ENCODE measurements at regions not wholly inside any gene's neighbourhood (a gene's known extent, or its start where the extent isn't known, plus 50 kb on each side); places are given as distances from the start of the nearest gene placed in this dataset.

DNA sequence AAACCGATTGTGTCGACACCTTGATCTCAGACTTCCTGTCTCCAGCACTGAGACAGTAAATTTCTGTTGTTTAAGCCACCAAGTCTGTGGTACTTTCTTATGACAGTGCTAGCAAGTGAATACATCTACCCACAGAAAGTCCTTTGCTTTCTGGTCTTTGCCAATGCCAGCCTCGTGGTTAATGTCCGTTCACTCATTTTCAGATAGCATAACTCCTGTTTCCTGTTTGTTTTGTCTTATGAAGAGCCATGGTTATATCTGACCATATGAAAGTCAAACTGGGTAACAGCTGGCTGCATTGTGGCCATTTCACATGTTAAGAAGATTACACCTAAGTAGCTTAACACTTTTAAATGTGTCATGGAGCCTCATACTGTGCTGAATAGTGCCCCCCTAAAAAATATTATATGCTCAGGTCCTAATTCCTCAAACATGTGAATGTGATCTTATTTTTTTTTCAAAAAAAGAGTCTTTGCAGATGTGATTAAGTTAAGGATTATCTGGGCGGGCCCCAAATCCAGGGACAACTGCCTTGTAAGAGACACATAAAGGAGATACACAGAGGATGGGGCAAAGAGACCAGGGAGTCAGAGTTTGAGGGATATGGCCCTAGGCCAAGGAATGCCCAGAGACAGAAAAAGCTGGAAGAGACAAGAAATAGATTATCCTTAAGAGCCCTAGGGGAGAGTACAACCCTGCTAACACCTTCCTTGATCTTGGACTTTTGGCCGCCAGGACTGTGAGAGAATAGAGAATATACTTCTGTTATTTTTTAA is 118.0 kb downstream of the KCNE4 start:
- Histone ChIP-seq H3K36me3 (no peaks in the 10 kb centered on the region), H3K4me3 (no peak overlapping the region), H3K4me1 (no peaks in the 10 kb centered on the region), H3K27me3 (no peaks in the 10 kb centered on the region), H3K9me3 (no peaks in the 10 kb centered on the region), H3K27ac (no peak overlapping the region)
- DNase-seq (no peak), ATAC-seq (ENCODE audit: low FRiP score in 2 of 2) (no peak)
- 66 to 71% methylated on average over 6 of the region's 6 CpGs for WGBS, 2 donors
- TF ChIP-seq POLR2AphosphoS5 (IDR thresholded peaks at IDR 0.05) = no peak
- no peak for TF ChIP-seq CTCF (IDR thresholded peaks at IDR 0.05)
- no peak for TF ChIP-seq POLR2A (IDR thresholded peaks at IDR 0.05)
- no peak for TF ChIP-seq EP300 (IDR thresholded peaks at IDR 0.05)

GRCh38 chr2:223176970-223177369 is 125.0 kb downstream of the KCNE4 start:
- Histone ChIP-seq H3K4me1 (no peaks in the 10 kb centered on the region), H3K27ac (no peak overlapping the region), H3K36me3 (no peaks in the 10 kb centered on the region), H3K27me3 (no peaks in the 10 kb centered on the region), H3K9me3 (no peaks in the 10 kb centered on the region), H3K4me3 (no peak overlapping the region)
- DNase-seq = no peak
- no peak for TF ChIP-seq EP300 (IDR thresholded peaks at IDR 0.05)
- TF ChIP-seq POLR2A (IDR thresholded peaks at IDR 0.05) = no peak
- no peak for TF ChIP-seq CTCF (IDR thresholded peaks at IDR 0.05)
- TF ChIP-seq POLR2AphosphoS5 (IDR thresholded peaks at IDR 0.05) = no peak
- ATAC-seq (ENCODE audit: low FRiP score in 2 of 2) = no peak
- 64 to 80% methylated on average over 2 of the region's 2 CpGs for WGBS, 2 donors

- Histone ChIP-seq H3K4me3 (no peak overlapping the region), H3K4me1 (no peaks in the 10 kb centered on the region), H3K9me3 (no peaks in the 10 kb centered on the region), H3K27me3 (no peaks in the 10 kb centered on the region), H3K36me3 (no peaks in the 10 kb centered on the region), H3K27ac (no peak overlapping the region)
- no peak for TF ChIP-seq EP300 (IDR thresholded peaks at IDR 0.05)
- TF ChIP-seq POLR2AphosphoS5 (IDR thresholded peaks at IDR 0.05) = no peak
- TF ChIP-seq CTCF (IDR thresholded peaks at IDR 0.05) = no peak
- no peak for TF ChIP-seq POLR2A (IDR thresholded peaks at IDR 0.05)
- ATAC-seq (ENCODE audit: low FRiP score in 2 of 2) = no peak
- WGBS, 2 donors = 58 to 70% methylated on average over 2 of the region's 2 CpGs
- no peak for DNase-seq
Measured at GRCh38 chr2:223180463-223180862, 128.5 kb downstream of the KCNE4 start.

GRCh38 chr2:223181561-223181960 is 129.6 kb downstream of the KCNE4 start:
- Histone ChIP-seq H3K4me1 (no peaks in the 10 kb centered on the region), H3K27ac (no peak overlapping the region), H3K4me3 (no peak overlapping the region), H3K27me3 (no peaks in the 10 kb centered on the region), H3K36me3 (no peaks in the 10 kb centered on the region), H3K9me3 (no peaks in the 10 kb centered on the region)
- TF ChIP-seq EP300 (IDR thresholded peaks at IDR 0.05) (no peak), POLR2A (IDR thresholded peaks at IDR 0.05) (no peak), POLR2AphosphoS5 (IDR thresholded peaks at IDR 0.05) (no peak), CTCF (IDR thresholded peaks at IDR 0.05) (no peak)
- no peak for ATAC-seq (ENCODE audit: low FRiP score in 2 of 2)
- 55 to 64% methylated on average over 1 of the region's 1 CpG for WGBS, 2 donors
- no peak for DNase-seq

GRCh38 chr2:223182356-223182755 is 130.4 kb downstream of the KCNE4 start:
- no peaks in the 10 kb centered on the region for H3K9me3 ChIP-seq
- no peaks in the 10 kb centered on the region for H3K4me1 ChIP-seq
- H3K36me3 ChIP-seq = no peaks in the 10 kb centered on the region
- TF ChIP-seq EP300 (IDR thresholded peaks at IDR 0.05) (no peak), CTCF (IDR thresholded peaks at IDR 0.05) (no peak), POLR2AphosphoS5 (IDR thresholded peaks at IDR 0.05) (no peak), POLR2A (IDR thresholded peaks at IDR 0.05) (no peak)
- ATAC-seq (ENCODE audit: low FRiP score in 2 of 2) (no peak), DNase-seq (no peak)
- no peak overlapping the region for H3K4me3 ChIP-seq
- 75 to 80% methylated on average over 2 of the region's 2 CpGs for WGBS, 2 donors
- no peak overlapping the region for H3K27ac ChIP-seq
- no peaks in the 10 kb centered on the region for H3K27me3 ChIP-seq
